GM12878 (cell line): ENCODE measurements at regions not wholly inside any gene's neighbourhood (a gene's known extent, or its start where the extent isn't known, plus 50 kb on each side); places are given as distances from the start of the nearest gene placed in this dataset.

Source experiments
- CEBPB ChIP-seq, 2 experiments: fragments of 150-350 bp in 1 of 2; IDR thresholded peaks; 2 replicates each; pipeline ENCODE4 v1.6.1; 2012 to 2014; ENCODE audit warnings: low read depth in 2 of 2, low read length in 2 of 2, borderline replicate concordance in 1 of 2, inconsistent platforms in 1 of 2
- EP300 ChIP-seq, 2 experiments: fragments of 150-350 bp in 1 of 2; IDR thresholded peaks; 2 replicates each; pipeline ENCODE4 v1.6.1; 2011 to 2012; ENCODE audit warnings: low read depth in 2 of 2, low read length in 2 of 2, borderline replicate concordance in 1 of 2, improper control_type of control experiment in 1 of 2, inconsistent platforms in 1 of 2; ENCODE audit not compliant: control insufficient read depth in 1 of 2
- ESRRA ChIP-seq: IDR thresholded peaks from 2 replicates; pipeline ENCODE4 v1.6.1; 2012; ENCODE audit warnings: mild to moderate bottlenecking, low read length, improper control_type of control experiment
- EZH2 ChIP-seq: IDR thresholded peaks from 2 replicates; pipeline ENCODE4 v1.6.1; 2012; ENCODE audit warnings: low read depth, mild to moderate bottlenecking, control low read depth, inconsistent platforms, low read length, borderline replicate concordance; ENCODE audit not compliant: control insufficient read depth
- HDAC2 ChIP-seq: fragments of 200-600 bp; sonication (generic); IDR thresholded peaks from 2 replicates; pipeline ENCODE4 v1.6.1; 2017
- IRF4 ChIP-seq: IDR thresholded peaks from 2 replicates; pipeline ENCODE4 v1.6.1; 2011; ENCODE audit warnings: low read depth, low read length
- POLR2A ChIP-seq: IDR thresholded peaks from 2 replicates; pipeline ENCODE4 v1.6.1; 2011; ENCODE audit warnings: low read depth, mild to moderate bottlenecking, low read length
- POLR2AphosphoS5 ChIP-seq: IDR thresholded peaks from 2 replicates; pipeline ENCODE4 v1.6.1; 2011; ENCODE audit warnings: mild to moderate bottlenecking, low read length, inconsistent platforms
- SP1 ChIP-seq: IDR thresholded peaks from one replicate; pipeline ENCODE4 v1.6.1; 2011; ENCODE audit warnings: low read depth, low read length
- ZBED1 ChIP-seq: IDR thresholded peaks from 2 replicates; pipeline ENCODE4 v1.6.1; 2016; ENCODE audit warnings: borderline replicate concordance
- ZNF384 ChIP-seq: IDR thresholded peaks from 2 replicates; pipeline ENCODE4 v1.6.1; 2012; ENCODE audit warnings: low read depth, mild to moderate bottlenecking, low read length, improper control_type of control experiment, borderline replicate concordance
- TF ChIP-seq, protein P1 (sequence below): fragments of 450-650 bp; formaldehyde crosslinking; IDR thresholded peaks from 2 replicates; pipeline ENCODE4 v1.4.0; 2020; ENCODE audit warnings: mild to moderate bottlenecking, moderate library complexity
- TF ChIP-seq, protein P2 (sequence below), 3 experiments: IDR thresholded peaks in 2 of 3; conservative IDR thresholded peaks in 1 of 3; 2 replicates each; pipeline ENCODE4 v1.5.1; 2011; ENCODE audit warnings: low read depth in 3 of 3, low read length in 3 of 3, mild to moderate bottlenecking in 3 of 3, control low read depth in 2 of 3, moderate library complexity in 2 of 3, inconsistent platforms in 1 of 3, mixed read lengths in 1 of 3; ENCODE audit not compliant: control insufficient read depth in 2 of 3, insufficient read depth in 1 of 3; ENCODE audit errors: extremely low read depth in 1 of 3
- TF ChIP-seq, protein P3 (sequence below): IDR thresholded peaks from 2 replicates; pipeline ENCODE4 v1.6.1; 2011; ENCODE audit warnings: low read depth, low read length, improper control_type of control experiment, borderline replicate concordance

DNA sequence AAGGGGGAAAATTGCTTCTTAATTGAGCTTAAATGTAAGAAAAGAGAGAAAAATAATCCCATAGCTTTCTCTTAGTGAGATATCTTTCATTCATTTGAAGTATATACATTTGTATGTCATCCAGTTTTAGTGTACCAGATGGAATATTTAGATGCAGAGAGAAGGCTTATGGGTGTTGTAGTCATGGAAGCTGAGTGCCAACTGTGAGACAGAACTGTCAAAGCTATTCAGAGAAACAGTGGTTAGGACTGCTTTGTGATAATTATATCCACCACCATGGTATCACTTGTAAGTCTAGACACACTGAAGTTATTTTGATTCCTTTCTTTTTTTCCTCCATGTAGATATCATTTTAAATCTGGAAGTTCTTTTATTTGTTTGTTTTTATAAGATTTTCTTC lies 524.3 kb upstream of the EPHA7 start:
- TF ChIP-seq SP1, result no peak
- TF ChIP-seq POLR2AphosphoS5, result no peak
- TF ChIP-seq, protein P1, sequence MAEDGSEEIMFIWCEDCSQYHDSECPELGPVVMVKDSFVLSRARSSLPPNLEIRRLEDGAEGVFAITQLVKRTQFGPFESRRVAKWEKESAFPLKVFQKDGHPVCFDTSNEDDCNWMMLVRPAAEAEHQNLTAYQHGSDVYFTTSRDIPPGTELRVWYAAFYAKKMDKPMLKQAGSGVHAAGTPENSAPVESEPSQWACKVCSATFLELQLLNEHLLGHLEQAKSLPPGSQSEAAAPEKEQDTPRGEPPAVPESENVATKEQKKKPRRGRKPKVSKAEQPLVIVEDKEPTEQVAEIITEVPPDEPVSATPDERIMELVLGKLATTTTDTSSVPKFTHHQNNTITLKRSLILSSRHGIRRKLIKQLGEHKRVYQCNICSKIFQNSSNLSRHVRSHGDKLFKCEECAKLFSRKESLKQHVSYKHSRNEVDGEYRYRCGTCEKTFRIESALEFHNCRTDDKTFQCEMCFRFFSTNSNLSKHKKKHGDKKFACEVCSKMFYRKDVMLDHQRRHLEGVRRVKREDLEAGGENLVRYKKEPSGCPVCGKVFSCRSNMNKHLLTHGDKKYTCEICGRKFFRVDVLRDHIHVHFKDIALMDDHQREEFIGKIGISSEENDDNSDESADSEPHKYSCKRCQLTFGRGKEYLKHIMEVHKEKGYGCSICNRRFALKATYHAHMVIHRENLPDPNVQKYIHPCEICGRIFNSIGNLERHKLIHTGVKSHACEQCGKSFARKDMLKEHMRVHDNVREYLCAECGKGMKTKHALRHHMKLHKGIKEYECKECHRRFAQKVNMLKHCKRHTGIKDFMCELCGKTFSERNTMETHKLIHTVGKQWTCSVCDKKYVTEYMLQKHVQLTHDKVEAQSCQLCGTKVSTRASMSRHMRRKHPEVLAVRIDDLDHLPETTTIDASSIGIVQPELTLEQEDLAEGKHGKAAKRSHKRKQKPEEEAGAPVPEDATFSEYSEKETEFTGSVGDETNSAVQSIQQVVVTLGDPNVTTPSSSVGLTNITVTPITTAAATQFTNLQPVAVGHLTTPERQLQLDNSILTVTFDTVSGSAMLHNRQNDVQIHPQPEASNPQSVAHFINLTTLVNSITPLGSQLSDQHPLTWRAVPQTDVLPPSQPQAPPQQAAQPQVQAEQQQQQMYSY (CRISPR knock-in tag), result no peak
- no peak for TF ChIP-seq EP300 (IDR thresholded peaks at IDR 0.05; ENCODE audit: borderline replicate concordance in 1 of 2, control insufficient read depth in 1 of 2, low read depth in 2 of 2, low read length in 2 of 2)
- TF ChIP-seq, protein P2, sequence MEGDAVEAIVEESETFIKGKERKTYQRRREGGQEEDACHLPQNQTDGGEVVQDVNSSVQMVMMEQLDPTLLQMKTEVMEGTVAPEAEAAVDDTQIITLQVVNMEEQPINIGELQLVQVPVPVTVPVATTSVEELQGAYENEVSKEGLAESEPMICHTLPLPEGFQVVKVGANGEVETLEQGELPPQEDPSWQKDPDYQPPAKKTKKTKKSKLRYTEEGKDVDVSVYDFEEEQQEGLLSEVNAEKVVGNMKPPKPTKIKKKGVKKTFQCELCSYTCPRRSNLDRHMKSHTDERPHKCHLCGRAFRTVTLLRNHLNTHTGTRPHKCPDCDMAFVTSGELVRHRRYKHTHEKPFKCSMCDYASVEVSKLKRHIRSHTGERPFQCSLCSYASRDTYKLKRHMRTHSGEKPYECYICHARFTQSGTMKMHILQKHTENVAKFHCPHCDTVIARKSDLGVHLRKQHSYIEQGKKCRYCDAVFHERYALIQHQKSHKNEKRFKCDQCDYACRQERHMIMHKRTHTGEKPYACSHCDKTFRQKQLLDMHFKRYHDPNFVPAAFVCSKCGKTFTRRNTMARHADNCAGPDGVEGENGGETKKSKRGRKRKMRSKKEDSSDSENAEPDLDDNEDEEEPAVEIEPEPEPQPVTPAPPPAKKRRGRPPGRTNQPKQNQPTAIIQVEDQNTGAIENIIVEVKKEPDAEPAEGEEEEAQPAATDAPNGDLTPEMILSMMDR (IDR thresholded peaks at IDR 0.05 in 2 of 3, conservative IDR thresholded peaks at IDR 0.05 in 1 of 3; ENCODE audit: control insufficient read depth in 2 of 3, extremely low read depth in 1 of 3, insufficient read depth in 1 of 3, low read depth in 3 of 3, low read length in 3 of 3), result no peak
- no peak for TF ChIP-seq IRF4
- no peak for TF ChIP-seq ESRRA
- TF ChIP-seq ZBED1, result no peak
- no peak for TF ChIP-seq EZH2
- no peak for TF ChIP-seq HDAC2
- TF ChIP-seq ZNF384, result no peak
- no peak for TF ChIP-seq POLR2A
- TF ChIP-seq, protein P3, sequence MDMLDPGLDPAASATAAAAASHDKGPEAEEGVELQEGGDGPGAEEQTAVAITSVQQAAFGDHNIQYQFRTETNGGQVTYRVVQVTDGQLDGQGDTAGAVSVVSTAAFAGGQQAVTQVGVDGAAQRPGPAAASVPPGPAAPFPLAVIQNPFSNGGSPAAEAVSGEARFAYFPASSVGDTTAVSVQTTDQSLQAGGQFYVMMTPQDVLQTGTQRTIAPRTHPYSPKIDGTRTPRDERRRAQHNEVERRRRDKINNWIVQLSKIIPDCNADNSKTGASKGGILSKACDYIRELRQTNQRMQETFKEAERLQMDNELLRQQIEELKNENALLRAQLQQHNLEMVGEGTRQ, result no peak
- no peak for TF ChIP-seq CEBPB (IDR thresholded peaks at IDR 0.05; ENCODE audit: borderline replicate concordance in 1 of 2, low read depth in 2 of 2, low read length in 2 of 2)
